ENCODE measurements at regions not wholly inside any gene's neighbourhood (a gene's known extent, or its start where the extent isn't known, plus 50 kb on each side); places are given as distances from the start of the nearest gene placed in this dataset.

DNA sequence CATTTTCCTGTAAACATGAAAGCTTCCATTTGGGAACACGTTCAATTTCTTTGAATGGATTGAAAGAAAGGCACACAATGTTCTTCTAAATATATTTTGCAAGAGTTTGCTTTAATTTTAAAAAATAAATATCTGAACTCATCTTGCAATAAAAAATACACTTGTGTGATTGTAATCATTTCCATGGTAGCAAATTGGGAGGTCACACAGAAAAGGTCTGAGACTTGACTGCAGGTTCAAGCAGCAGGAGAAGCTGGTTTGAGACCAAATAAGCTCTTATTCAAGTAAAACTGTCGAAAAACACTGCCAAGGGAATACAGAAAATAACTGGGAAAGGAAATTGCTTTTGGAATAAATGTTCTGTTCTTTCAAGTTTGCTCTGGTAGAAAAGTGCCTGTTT is 498.9 kb downstream of the ADGRL2 start:
- ATAC-seq (ENCODE audit: poor library complexity) (no peak), DNase-seq (no peak)
- intact Hi-C loops (cut with DNase I), result no loop called here

DNA sequence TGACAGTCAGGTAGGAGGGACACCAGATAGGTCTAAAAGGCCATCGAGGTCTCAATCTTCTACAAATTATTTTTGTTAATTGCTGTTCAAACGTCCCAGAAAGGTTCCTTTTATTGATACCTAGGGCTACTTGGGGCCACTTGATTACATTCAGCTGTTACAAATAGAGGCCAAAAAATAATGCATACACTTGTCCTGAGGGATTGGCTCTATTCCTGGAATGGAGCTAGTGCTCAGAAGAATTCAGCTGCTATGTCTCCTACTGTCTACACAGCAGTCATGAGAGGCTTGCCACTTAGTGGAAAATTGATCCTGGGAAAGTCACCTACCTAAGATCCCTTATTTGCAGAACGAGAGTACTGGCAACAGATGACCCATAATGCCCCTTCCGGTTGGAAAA is 498.3 kb downstream of the ADGRL2 start:
- intact Hi-C loops (cut with DNase I), result no loop called here
- ATAC-seq (ENCODE audit: poor library complexity), result no peak

DNA sequence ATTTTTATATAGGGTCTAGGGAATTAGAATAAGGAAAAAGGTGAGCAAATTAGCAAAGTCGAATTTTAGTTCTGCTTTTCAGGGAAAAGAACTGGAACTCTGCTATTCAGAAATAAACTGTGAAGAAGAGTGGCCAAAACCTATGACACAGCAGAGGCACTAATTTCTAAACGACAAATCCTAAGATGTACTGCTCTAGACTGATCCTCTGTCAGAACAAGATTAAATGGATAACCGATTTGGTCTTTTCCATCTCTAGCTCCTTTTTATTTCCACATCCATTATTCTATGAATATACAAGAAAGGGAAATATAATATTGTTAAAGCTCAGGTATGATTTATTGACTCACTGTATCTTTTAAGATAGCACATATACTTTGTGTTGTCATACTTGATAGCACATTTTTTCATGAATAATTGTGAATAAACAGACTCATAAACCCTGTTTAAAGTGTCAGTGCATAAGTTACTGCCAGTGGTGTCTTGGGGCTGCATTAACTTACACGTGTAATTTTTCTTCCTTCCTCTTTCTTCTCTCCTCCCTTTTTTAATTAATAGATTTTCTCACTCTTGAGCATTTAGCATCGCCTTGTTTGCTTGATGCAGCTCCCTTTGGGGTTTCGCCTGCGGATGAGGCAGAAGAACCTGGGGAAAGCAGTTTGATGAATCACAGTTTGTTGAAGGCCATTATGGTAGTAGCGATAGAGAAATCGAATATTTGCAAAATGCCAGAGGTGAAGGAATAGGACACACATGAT is 496.6 kb downstream of the ADGRL2 start:
- ATAC-seq (ENCODE audit: poor library complexity), result no peak
- DNase-seq, result no peak

More for the DNA sequence above, 498.3 kb downstream of the ADGRL2 start:
- no peak for DNase-seq

DNA sequence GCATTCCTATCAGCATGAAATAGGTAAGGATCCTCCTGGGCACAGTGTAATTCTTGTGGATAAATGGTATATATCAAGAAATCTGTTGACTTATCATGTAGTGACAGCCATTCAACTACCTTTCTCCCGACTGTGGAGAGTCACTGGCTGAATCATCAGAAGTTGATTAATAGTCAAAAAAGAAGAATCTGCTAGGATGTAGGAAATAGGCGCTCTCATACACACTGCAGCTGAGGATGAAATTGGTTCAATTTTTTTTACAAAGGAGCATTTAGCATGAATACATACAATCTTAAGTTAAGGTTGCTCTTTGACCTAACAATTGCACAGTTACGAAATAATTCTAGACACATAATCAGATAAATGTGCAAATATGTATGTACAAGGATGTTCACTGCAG is 486.8 kb downstream of the ADGRL2 start:
- intact Hi-C loops (cut with DNase I), result no loop called here
- no peak for ATAC-seq (ENCODE audit: poor library complexity)
- no peak for DNase-seq

More for the DNA sequence above, 496.6 kb downstream of the ADGRL2 start:
- intact Hi-C loops (cut with DNase I), result no loop called here

DNA sequence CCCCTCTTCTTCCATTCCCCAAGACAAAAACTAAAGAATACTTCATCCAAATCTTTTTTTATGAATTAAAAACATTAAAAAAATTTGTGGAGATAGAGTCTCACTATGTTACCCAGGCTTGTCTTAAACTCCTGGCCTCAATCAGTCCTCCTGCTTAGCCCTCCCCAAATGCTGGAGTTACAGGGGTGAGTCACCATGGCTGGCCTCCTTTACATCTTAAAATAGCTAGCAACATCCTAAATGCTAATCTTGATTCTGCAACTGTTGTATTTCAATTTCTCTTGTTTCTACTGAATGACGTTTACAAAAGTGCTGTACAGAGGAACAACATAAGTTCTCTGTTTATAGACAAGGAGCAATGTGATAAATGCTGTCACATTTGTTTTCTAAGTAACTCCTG is 483.5 kb downstream of the ADGRL2 start:
- intact Hi-C loops (cut with DNase I), result no loop called here
- DNase-seq (no peak), ATAC-seq (ENCODE audit: poor library complexity) (no peak)

DNA sequence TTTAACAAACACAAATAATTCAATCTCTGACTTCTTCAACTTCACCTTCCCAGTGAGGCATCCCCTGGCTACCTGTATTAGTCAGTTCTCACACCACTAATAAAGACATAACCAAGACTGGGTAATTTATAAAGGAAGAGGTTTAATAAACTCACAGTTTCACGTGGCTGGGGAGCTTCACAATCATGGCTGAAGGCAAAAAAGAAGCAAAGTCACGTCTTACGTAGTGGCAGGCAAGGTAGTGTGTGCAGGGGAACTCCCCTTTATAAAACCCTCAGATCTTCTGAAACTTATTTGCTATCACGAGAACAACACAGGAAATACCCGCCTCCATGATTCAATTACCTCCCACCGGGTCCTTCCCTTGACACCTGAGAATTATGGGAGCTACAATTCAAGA is 478.5 kb downstream of the ADGRL2 start:
- no peak for ATAC-seq (ENCODE audit: poor library complexity)
- DNase-seq, result no peak
- intact Hi-C loops (cut with DNase I), result no loop called here

DNA sequence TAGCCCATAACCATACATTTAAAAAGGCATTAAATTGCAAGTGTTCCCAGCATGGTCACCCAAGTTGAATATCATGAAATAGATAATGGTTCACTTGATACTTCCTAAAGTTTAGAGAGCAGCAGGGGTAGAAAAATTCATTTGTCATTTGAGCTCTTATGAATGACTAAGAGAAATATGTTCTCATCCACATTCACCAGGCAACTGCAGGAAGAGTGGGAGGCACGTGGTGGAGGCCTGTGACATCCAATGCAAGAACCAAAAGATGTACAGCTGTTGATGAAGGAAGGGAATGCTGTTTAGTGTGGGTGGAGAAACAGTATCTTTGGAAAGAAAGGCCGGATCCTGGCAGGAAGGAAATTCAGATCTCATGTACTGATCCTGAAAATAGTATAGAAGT is 473.1 kb downstream of the ADGRL2 start:
- intact Hi-C loops (cut with DNase I), result no loop called here
- DNase-seq, result no peak
- no peak for ATAC-seq (ENCODE audit: poor library complexity)

DNA sequence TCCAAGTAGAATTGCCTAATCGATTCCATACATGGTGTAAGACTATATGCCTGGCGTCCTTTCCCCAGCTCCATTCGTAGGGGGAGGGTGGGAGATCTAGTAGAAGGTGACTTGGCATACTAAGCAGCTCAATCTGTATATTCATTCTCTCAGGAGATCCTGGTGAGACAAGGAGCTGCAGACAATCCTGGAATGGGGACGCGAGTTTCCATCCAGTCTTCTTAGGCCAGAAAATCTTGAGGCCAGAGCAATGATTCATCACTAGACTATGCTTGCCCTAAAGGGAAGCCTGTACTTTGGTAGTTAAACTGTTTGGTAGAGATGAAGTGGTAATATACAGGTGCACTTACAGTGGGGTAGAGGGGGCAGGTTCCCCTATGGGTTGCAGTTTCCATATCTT is 468.7 kb downstream of the ADGRL2 start:
- ATAC-seq (ENCODE audit: poor library complexity), result no peak
- intact Hi-C loops (cut with DNase I), result no loop called here

DNA sequence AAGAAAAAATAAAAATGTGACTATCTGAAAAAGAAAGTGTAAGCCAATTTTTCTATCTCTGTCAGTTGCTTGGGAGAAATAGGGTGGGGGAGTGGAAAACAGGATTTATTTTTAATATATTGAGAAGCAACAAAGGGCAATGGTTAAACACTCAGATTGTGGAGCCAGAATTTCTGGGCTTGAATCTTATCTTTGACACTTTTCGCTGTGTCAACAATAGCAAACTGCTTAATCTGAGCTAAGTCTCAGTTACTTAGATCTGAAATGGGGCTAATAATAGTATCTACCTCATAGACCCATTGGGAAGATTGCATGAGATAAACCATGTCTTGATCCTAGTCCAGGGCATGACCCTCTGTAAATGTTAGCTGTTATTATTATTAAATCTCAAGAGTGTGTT is 468.1 kb downstream of the ADGRL2 start:
- no peak for ATAC-seq (ENCODE audit: poor library complexity)
- intact Hi-C loops (cut with DNase I), result no loop called here

More for the DNA sequence above, 468.7 kb downstream of the ADGRL2 start:
- no peak for DNase-seq

DNA sequence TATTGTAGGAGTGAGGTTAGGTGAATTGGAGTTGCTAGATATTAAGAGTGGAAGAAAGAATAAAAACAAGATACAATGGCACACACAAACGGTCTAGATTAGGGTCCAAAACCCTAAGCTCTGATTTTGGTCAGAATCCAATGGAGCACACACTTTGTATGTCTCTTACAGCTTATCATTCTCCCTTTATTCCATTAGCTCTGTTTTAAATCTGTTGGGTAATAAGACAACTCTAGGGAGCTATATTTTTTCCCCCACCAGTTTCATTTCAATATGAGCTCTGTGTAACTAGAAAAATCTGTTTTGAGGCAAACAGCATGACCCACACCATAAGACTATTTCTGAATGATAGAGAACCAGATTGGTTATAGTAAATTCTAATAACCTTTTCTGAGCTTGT is 465.6 kb downstream of the ADGRL2 start:
- no peak for DNase-seq
- intact Hi-C loops (cut with DNase I), result no loop called here

More for the DNA sequence above, 468.1 kb downstream of the ADGRL2 start:
- no peak for DNase-seq

DNA sequence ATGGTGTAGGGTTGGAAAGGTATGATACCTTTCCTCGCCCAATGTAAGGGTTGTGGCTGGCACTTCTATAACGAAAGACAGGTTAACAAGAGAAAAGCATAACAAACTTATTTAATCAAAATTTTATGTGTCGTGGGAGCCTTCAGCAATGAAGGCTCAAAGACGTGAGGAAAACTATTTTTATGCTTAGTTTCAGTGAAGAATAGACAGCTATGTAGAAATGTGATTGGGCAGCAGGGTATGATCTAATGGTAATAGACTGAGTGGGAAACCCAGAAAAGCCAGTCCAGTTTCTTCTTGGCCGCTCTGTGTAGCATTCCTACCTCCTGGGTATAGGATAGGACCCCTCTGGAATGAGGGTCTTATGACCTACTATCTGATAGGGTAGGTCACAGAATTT is 464.7 kb downstream of the ADGRL2 start:
- ATAC-seq (ENCODE audit: poor library complexity) (no peak), DNase-seq (no peak)
- intact Hi-C loops (cut with DNase I), result no loop called here

More for the DNA sequence above, 465.6 kb downstream of the ADGRL2 start:
- ATAC-seq (ENCODE audit: poor library complexity), result no peak

DNA sequence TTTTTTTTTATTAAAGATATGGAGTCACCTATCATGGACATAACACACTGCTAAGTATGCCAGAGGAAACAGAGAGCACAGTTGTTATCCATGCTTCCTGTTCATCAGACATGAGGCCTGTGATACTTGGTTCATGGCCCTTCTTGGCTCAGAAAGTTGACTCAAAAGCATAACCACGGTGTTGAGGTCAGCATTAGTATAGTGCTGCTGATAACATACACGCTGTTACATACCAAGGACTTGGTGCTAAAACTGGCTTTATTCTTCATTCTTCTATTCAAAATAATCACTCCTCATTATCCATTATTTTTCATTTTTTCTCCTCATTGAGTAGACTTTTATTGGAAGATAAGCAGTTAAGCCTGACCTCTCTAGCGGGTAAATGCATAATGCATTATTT is 464.1 kb downstream of the ADGRL2 start:
- intact Hi-C loops (cut with DNase I), result no loop called here
- ATAC-seq (ENCODE audit: poor library complexity) (no peak), DNase-seq (no peak)

DNA sequence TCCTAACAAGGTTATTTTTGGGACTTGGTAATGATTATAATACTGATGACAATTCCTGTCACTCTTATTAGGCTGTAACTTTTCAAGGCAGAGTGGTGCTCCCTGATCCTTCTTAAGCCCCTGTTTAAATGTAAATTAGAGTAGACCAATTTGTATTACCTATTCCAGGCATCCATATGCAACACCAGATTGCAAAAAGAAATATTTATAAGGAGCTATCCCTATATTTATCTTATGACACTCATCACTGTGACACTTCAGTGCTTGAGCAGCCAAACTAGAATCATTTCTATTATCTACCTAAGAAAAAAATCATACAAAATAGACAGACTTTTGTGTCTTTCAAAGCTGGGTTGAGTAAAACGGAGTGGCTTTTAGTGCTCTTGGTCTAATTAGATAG is 462.7 kb downstream of the ADGRL2 start:
- DNase-seq (no peak), ATAC-seq (ENCODE audit: poor library complexity) (no peak)
- intact Hi-C loops (cut with DNase I), result no loop called here

DNA sequence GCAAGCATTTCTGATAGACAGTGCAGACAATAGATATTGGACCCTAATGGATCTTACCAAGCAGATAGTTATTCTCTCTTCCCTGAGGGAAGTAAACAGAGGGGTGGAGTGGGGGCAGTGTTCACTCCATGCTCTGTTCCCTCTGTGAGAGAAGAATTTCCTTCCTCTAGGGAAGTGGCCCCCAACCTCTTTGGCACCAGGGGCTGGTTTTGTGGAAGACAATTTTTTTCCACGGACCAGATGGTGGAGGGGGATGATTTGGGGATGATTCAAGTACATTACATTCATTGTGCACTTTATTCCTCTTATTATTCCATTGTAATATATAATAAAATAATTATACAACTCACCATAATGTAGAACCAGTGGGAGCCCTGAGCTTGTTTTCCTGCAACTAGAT is 459.9 kb downstream of the ADGRL2 start:
- DNase-seq, result no peak
- intact Hi-C loops (cut with DNase I), result no loop called here
- ATAC-seq (ENCODE audit: poor library complexity), result no peak

DNA sequence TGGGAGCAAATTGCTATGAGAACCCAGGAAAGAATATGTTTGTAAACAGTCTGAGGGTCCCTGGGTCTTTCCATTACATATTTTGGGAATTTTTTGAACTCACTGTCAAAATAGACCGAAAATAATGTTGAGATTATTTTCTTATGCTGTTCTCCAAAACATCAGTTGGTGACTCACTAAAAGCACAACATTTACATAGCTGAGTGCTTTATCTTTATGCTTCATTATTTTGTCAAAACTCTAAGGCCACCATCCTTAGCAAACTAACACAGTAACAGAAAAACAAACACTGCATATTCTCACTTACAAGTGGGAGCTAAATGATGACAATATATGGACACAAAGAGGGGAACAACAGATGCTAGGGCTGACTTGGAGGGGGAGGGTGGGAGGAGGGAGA is 459.3 kb downstream of the ADGRL2 start:
- ATAC-seq (ENCODE audit: poor library complexity), result no peak
- no peak for DNase-seq
- intact Hi-C loops (cut with DNase I), result no loop called here

DNA sequence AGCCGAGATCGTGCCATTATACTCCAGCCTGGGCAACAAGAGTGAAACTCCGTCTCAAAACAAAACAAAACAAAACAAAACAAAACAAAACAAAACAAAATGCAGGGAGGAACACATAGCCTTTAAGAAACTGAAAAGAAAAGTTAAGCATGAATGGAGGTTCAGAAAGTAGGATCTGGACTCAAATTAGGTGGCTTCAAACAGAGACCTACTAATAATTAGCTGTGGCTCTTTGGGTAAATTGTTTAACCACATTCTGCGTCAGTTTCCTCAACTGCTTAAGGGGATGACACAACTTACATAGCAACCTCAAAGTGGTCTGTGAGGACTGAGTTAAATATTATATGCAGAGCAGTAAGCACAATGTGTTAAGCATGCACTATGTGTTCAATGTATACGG is 458.2 kb downstream of the ADGRL2 start:
- ATAC-seq (ENCODE audit: poor library complexity) (no peak), DNase-seq (no peak)
- intact Hi-C loops (cut with DNase I), result no loop called here

DNA sequence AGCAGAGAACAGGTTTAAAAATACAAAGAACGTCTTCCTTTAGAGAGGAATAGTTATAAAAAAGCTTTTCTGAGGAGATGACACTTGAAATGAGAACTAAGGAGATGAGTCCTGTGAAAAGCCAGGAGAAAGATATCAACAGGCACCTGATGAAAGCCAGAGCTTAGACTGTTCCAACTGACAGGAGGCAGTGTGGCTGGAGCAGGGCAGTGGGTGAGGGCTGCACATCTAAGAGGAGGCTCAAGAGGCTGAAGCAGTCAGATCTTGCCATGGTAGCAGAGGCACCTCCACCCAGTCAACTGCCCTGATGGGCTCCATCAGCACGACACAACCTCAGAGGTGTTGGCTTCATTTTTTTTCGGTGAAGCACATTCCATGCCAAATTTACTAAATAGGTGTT is 445.3 kb downstream of the ADGRL2 start:
- ATAC-seq (ENCODE audit: poor library complexity) (no peak), DNase-seq (no peak)
- intact Hi-C loops (cut with DNase I), result no loop called here

DNA sequence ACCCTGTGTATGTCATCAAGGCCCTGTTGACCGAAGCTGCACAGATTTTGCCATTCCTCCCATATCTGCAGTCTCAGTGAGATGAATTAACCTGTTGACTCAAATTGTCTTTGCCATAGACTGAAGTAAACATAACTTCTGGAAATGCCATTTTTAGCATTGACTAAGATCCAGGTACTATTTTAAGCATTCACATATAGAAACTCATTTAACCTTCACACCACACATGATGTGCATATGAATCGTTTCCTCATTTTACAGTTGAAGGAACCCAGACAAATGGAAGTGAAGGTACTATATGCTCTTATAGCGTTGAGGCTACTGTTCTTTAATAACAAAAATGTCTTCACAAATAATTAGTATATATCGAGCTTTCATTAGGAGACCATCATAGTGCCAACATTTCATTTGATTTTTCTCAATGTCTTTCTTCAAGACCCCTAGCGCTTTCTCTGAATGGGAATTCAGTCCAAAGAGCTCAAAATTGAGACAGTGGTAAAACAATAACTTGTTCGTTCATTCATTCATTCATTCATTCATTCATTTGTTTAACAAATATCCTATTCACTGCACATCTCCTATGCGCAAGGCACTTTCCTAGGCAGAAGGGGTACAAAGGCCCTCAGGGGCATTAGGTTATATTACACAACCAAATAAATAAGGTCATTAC is 444.7 kb downstream of the ADGRL2 start:
- ATAC-seq (ENCODE audit: poor library complexity), result no peak
- DNase-seq, result no peak
- intact Hi-C loops (cut with DNase I), result no loop called here

DNA sequence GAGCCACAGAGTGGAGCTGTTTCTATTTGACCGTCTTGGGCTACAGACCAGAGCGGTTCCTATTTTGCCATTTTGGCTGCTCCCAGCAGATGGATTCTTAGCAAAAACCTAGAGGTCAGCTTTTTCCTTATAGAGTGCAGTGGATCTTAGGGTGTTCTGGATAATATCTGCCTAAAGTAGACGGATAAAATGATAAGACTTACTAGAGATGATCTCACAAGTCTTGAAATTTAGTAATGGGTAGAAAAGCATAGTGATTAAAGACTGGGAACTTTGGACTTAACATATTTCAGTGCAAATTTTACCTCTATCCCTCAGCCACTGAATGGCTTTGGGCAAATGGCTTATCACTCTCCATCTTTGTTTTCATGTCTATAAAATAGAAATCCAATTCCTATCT is 439.8 kb downstream of the ADGRL2 start:
- ATAC-seq (ENCODE audit: poor library complexity) (no peak), DNase-seq (no peak)
- intact Hi-C loops (cut with DNase I), result no loop called here

DNA sequence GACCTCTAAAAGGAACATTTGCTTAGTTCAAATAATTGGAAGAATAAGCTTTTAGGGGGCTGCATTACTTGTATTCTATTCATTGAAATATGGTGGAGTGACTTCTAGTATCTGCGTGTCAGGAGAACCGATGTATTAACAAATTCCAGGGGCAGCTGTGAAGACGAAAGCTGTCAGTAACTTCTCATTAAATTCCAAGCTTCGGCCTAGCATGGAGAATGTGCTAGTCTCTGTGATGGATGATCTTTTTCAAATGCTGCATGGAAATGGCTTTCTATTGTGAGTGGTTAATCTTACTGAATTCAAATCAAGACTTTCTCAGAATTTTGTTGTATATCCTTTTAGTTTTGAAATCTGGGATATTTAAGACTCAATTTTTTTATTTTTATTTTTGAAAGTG is 429.9 kb downstream of the ADGRL2 start:
- ATAC-seq (ENCODE audit: poor library complexity) (no peak), DNase-seq (no peak)
- intact Hi-C loops (cut with DNase I), result no loop called here
